ENCODE measurements at regions not wholly inside any gene's neighbourhood (a gene's known extent, or its start where the extent isn't known, plus 50 kb on each side); places are given as distances from the start of the nearest gene placed in this dataset.

GRCh38 chr2:15828576-15828975 is 111.8 kb upstream of the MYCN start:
- DNase-seq: no peak

GRCh38 chr2:15829091-15829801 is 111.1 kb upstream of the MYCN start:
- no peak for DNase-seq

- DNase-seq: no peak
These were observed 110.4 kb upstream of the MYCN start for GRCh38 chr2:15829985-15830384.

GRCh38 chr2:15830937-15831549 is 109.3 kb upstream of the MYCN start:
- DNase-seq: peak; percentile 18

GRCh38 chr2:15832030-15832709 is 108.2 kb upstream of the MYCN start:
- DNase-seq: peak; percentile 15

- DNase-seq: peak; percentile 12
These were observed 107.3 kb upstream of the MYCN start for GRCh38 chr2:15832849-15833680.

GRCh38 chr2:15833731-15834130 is 106.6 kb upstream of the MYCN start:
- DNase-seq: no peak

- peak; percentile 17 for DNase-seq
These were observed 105.8 kb upstream of the MYCN start for GRCh38 chr2:15834381-15835031.

- DNase-seq: peak; percentile 23
These were observed 104.2 kb upstream of the MYCN start for GRCh38 chr2:15835991-15836688.

GRCh38 chr2:15836689-15837610 is 103.4 kb upstream of the MYCN start:
- peak; percentile 18 for DNase-seq

- DNase-seq: no peak
These were observed 101.8 kb upstream of the MYCN start for GRCh38 chr2:15838481-15839090.

GRCh38 chr2:15839426-15840124 is 100.8 kb upstream of the MYCN start:
- no peak for DNase-seq

- peak; percentile 30 for DNase-seq
These were observed 100.2 kb upstream of the MYCN start for GRCh38 chr2:15840148-15840547.

- no peak for DNase-seq
These were observed 99.4 kb upstream of the MYCN start for GRCh38 chr2:15840969-15841368.

GRCh38 chr2:15841776-15842560 is 98.4 kb upstream of the MYCN start:
- DNase-seq: no peak

- DNase-seq: no peak
These were observed 97.3 kb upstream of the MYCN start for GRCh38 chr2:15842758-15843666.

- no peak for DNase-seq
These were observed 96.0 kb upstream of the MYCN start for GRCh38 chr2:15844211-15844801.

All from right forelimb (tissue), 1 donor.